ENCODE measurements at regions not wholly inside any gene's neighbourhood (a gene's known extent, or its start where the extent isn't known, plus 50 kb on each side); places are given as distances from the start of the nearest gene placed in this dataset.
"Not testable (repeated sequence)": the region's sequence is repeated elsewhere in the genome, so short reads cannot be mapped to it uniquely, and the experiment has no call there.

GRCh38 chr3:153379516-153379915, 217.5 kb downstream of the RAP2B start:
- DNase-seq: no peak

GRCh38 chr3:153385343-153385742, 223.3 kb downstream of the RAP2B start:
- no peak for ATAC-seq (replicated peaks)
- H3K36me3 Mint-ChIP-seq (ENCODE audit: insufficient read depth): no peaks in the 10 kb centered on the region
- no peaks in the 10 kb centered on the region for H3K9me3 Mint-ChIP-seq
- H3K27ac Mint-ChIP-seq: no peak overlapping the region
- DNase-seq: no peak
- H3K4me3 Mint-ChIP-seq: no peak overlapping the region
- no peaks in the 10 kb centered on the region for H3K27me3 Mint-ChIP-seq
- H3K4me1 Mint-ChIP-seq (ENCODE audit: low read depth in 2 of 2): peaks cover 0 to 3% of the 10 kb centered on the region in 2 donors

More at GRCh38 chr3:153379516-153379915, 217.5 kb downstream of the RAP2B start:
- Mint-ChIP-seq H3K27ac (no peak overlapping the region), H3K9me3 (no peaks in the 10 kb centered on the region), H3K27me3 (no peaks in the 10 kb centered on the region), H3K4me3 (no peak overlapping the region), H3K4me1 (ENCODE audit: low read depth in 2 of 2) (peaks cover 0 to 2% of the 10 kb centered on the region in 2 donors), H3K36me3 (ENCODE audit: insufficient read depth) (no peaks in the 10 kb centered on the region)
- ATAC-seq (replicated peaks): no peak

GRCh38 chr3:153392363-153392762, 230.3 kb downstream of the RAP2B start:
- Mint-ChIP-seq H3K27me3 (no peaks in the 10 kb centered on the region), H3K27ac (no peak overlapping the region), H3K9me3 (peaks cover 2 to 9% of the 10 kb centered on the region in 2 donors), H3K4me3 (no peak overlapping the region), H3K36me3 (ENCODE audit: insufficient read depth) (no peaks in the 10 kb centered on the region), H3K4me1 (ENCODE audit: low read depth in 2 of 2) (no peaks in the 10 kb centered on the region)
- DNase-seq (no peak), ATAC-seq (replicated peaks) (no peak)

- no peaks in the 10 kb centered on the region for H3K27me3 Mint-ChIP-seq
- H3K4me3 Mint-ChIP-seq: no peak overlapping the region
- no peak overlapping the region for H3K27ac Mint-ChIP-seq
- DNase-seq (no peak), ATAC-seq (replicated peaks) (no peak)
- no peaks in the 10 kb centered on the region for H3K36me3 Mint-ChIP-seq (ENCODE audit: insufficient read depth)
- peaks cover 2 to 9% of the 10 kb centered on the region in 2 donors for H3K9me3 Mint-ChIP-seq
- no peaks in the 10 kb centered on the region for H3K4me1 Mint-ChIP-seq (ENCODE audit: low read depth in 2 of 2)
Measured at GRCh38 chr3:153394017-153394416, 232.0 kb downstream of the RAP2B start.

GRCh38 chr3:153396581-153396980, 234.6 kb downstream of the RAP2B start:
- DNase-seq (no peak), ATAC-seq (replicated peaks) (no peak)
- Mint-ChIP-seq H3K27ac (no peak overlapping the region), H3K4me1 (ENCODE audit: low read depth in 2 of 2) (peaks cover 4 to 20% of the 10 kb centered on the region in 2 donors), H3K4me3 (no peak overlapping the region), H3K27me3 (no peaks in the 10 kb centered on the region), H3K36me3 (ENCODE audit: insufficient read depth) (no peaks in the 10 kb centered on the region), H3K9me3 (peaks cover 2 to 9% of the 10 kb centered on the region in 2 donors)

- Mint-ChIP-seq H3K27me3 (no peaks in the 10 kb centered on the region), H3K4me3 (no peak overlapping the region), H3K4me1 (ENCODE audit: low read depth in 2 of 2) (peaks cover 4 to 20% of the 10 kb centered on the region in 2 donors), H3K36me3 (ENCODE audit: insufficient read depth) (no peaks in the 10 kb centered on the region), H3K9me3 (peaks cover 2 to 9% of the 10 kb centered on the region in 2 donors), H3K27ac (no peak overlapping the region)
- no peak for DNase-seq
- ATAC-seq (replicated peaks): no peak
Measured at GRCh38 chr3:153397794-153398193, 235.8 kb downstream of the RAP2B start.

GRCh38 chr3:153399636-153400035, 237.6 kb downstream of the RAP2B start:
- Mint-ChIP-seq H3K4me1 (ENCODE audit: low read depth in 2 of 2) (peaks cover 4 to 20% of the 10 kb centered on the region in 2 donors), H3K36me3 (ENCODE audit: insufficient read depth) (no peaks in the 10 kb centered on the region), H3K27me3 (no peaks in the 10 kb centered on the region), H3K4me3 (no peak overlapping the region), H3K9me3 (no peaks in the 10 kb centered on the region), H3K27ac (peak overlapping the region in 1 of 2 donors; percentile 9)
- no peak for DNase-seq
- no peak for ATAC-seq (replicated peaks)

GRCh38 chr3:153400641-153401040, 238.6 kb downstream of the RAP2B start:
- peak overlapping the region in 1 of 2 donors; percentile 64 for H3K27ac Mint-ChIP-seq
- ATAC-seq (replicated peaks) (no peak), DNase-seq (no peak)
- H3K27me3 Mint-ChIP-seq: no peaks in the 10 kb centered on the region
- peaks cover 4 to 20% of the 10 kb centered on the region in 2 donors for H3K4me1 Mint-ChIP-seq (ENCODE audit: low read depth in 2 of 2)
- H3K9me3 Mint-ChIP-seq: no peaks in the 10 kb centered on the region
- no peaks in the 10 kb centered on the region for H3K36me3 Mint-ChIP-seq (ENCODE audit: insufficient read depth)
- no peak overlapping the region for H3K4me3 Mint-ChIP-seq

GRCh38 chr3:153404157-153404556, 242.1 kb downstream of the RAP2B start:
- no peak for ATAC-seq (replicated peaks)
- no peaks in the 10 kb centered on the region for H3K9me3 Mint-ChIP-seq
- no peaks in the 10 kb centered on the region for H3K36me3 Mint-ChIP-seq (ENCODE audit: insufficient read depth)
- DNase-seq: no peak
- H3K4me3 Mint-ChIP-seq: no peak overlapping the region
- no peak overlapping the region for H3K27ac Mint-ChIP-seq
- no peaks in the 10 kb centered on the region for H3K27me3 Mint-ChIP-seq
- peaks cover 3 to 19% of the 10 kb centered on the region in 2 donors for H3K4me1 Mint-ChIP-seq (ENCODE audit: low read depth in 2 of 2)

- ATAC-seq (replicated peaks): not testable (repeated sequence)
Measured at GRCh38 chr3:153405320-153405719, 243.3 kb downstream of the RAP2B start.

GRCh38 chr3:153410517-153410916, 248.5 kb downstream of the RAP2B start:
- ATAC-seq (replicated peaks): no peak
- H3K27ac Mint-ChIP-seq: peak overlapping the region in 1 of 2 donors; percentile 32
- H3K27me3 Mint-ChIP-seq: no peaks in the 10 kb centered on the region
- DNase-seq: no peak
- no peaks in the 10 kb centered on the region for H3K36me3 Mint-ChIP-seq (ENCODE audit: insufficient read depth)
- no peaks in the 10 kb centered on the region for H3K9me3 Mint-ChIP-seq
- H3K4me1 Mint-ChIP-seq (ENCODE audit: low read depth in 2 of 2): peaks cover 3 to 9% of the 10 kb centered on the region in 2 donors
- no peak overlapping the region for H3K4me3 Mint-ChIP-seq

More at GRCh38 chr3:153405320-153405719, 243.3 kb downstream of the RAP2B start:
- H3K4me1 Mint-ChIP-seq (ENCODE audit: low read depth in 2 of 2): peaks cover 3 to 12% of the 10 kb centered on the region in 2 donors
- H3K9me3 Mint-ChIP-seq; H3K27me3 Mint-ChIP-seq; H3K36me3 Mint-ChIP-seq (ENCODE audit: insufficient read depth); DNase-seq; H3K4me3 Mint-ChIP-seq; H3K27ac Mint-ChIP-seq: not testable (repeated sequence)

GRCh38 chr3:153414982-153415381, 253.0 kb downstream of the RAP2B start:
- ATAC-seq (replicated peaks): no peak
- no peak for DNase-seq
- Mint-ChIP-seq H3K27me3 (peaks cover 0 to 6% of the 10 kb centered on the region in 2 donors), H3K27ac (no peak overlapping the region), H3K4me1 (ENCODE audit: low read depth in 2 of 2) (peaks cover 3 to 9% of the 10 kb centered on the region in 2 donors), H3K36me3 (ENCODE audit: insufficient read depth) (no peaks in the 10 kb centered on the region), H3K9me3 (peaks cover 9 to 13% of the 10 kb centered on the region in 2 donors), H3K4me3 (no peak overlapping the region)

GRCh38 chr3:153422314-153422713, 260.3 kb downstream of the RAP2B start:
- DNase-seq: no peak
- H3K36me3 Mint-ChIP-seq (ENCODE audit: insufficient read depth): no peaks in the 10 kb centered on the region
- H3K4me3 Mint-ChIP-seq: no peak overlapping the region
- peaks cover 16 to 26% of the 10 kb centered on the region in 2 donors for H3K9me3 Mint-ChIP-seq
- no peak overlapping the region for H3K27ac Mint-ChIP-seq
- peaks cover 0 to 6% of the 10 kb centered on the region in 2 donors for H3K27me3 Mint-ChIP-seq
- no peak for ATAC-seq (replicated peaks)
- no peaks in the 10 kb centered on the region for H3K4me1 Mint-ChIP-seq (ENCODE audit: low read depth in 2 of 2)

GRCh38 chr3:153423820-153424219, 261.8 kb downstream of the RAP2B start:
- ATAC-seq (replicated peaks); H3K27me3 Mint-ChIP-seq; H3K4me1 Mint-ChIP-seq (ENCODE audit: low read depth in 2 of 2); DNase-seq; H3K27ac Mint-ChIP-seq; H3K36me3 Mint-ChIP-seq (ENCODE audit: insufficient read depth); H3K4me3 Mint-ChIP-seq: not testable (repeated sequence)
- peaks cover 15 to 26% of the 10 kb centered on the region in 2 donors for H3K9me3 Mint-ChIP-seq

- H3K4me1 Mint-ChIP-seq (ENCODE audit: low read depth in 2 of 2): no peaks in the 10 kb centered on the region
- H3K27me3 Mint-ChIP-seq: no peaks in the 10 kb centered on the region
- no peaks in the 10 kb centered on the region for H3K36me3 Mint-ChIP-seq (ENCODE audit: insufficient read depth)
- DNase-seq (no peak), ATAC-seq (replicated peaks) (no peak)
- no peak overlapping the region for H3K4me3 Mint-ChIP-seq
- no peak overlapping the region for H3K27ac Mint-ChIP-seq
- H3K9me3 Mint-ChIP-seq: peaks cover 7 to 12% of the 10 kb centered on the region in 2 donors
Measured at GRCh38 chr3:153426344-153426743, 264.3 kb downstream of the RAP2B start.

All from effector memory CD8-positive, alpha-beta T cell (primary cell).